Right renal cortex interstitium (tissue), 3 donors: ENCODE measurements at regions not wholly inside any gene's neighbourhood (a gene's known extent, or its start where the extent isn't known, plus 50 kb on each side); places are given as distances from the start of the nearest gene placed in this dataset.
"Not testable (repeated sequence)": the region's sequence is repeated elsewhere in the genome, so short reads cannot be mapped to it uniquely, and the experiment has no call there.

ENCODE experiments used
- DNase-seq, 3 donors: peaks; one replicate each; pipeline ENCODE4 v3.0.0-alpha.2; 2013; ENCODE audit warnings: low read depth in 3 of 3, low spot score in 2 of 3

- DNase-seq = not testable (repeated sequence)
Measured at GRCh38 chr22:49698616-49699015, 129.1 kb downstream of the BRD1 start.

GRCh38 chr22:49697047-49697446, 130.6 kb downstream of the BRD1 start:
- no peak for DNase-seq

- no peak for DNase-seq
Measured at GRCh38 chr22:49694462-49695260, 133.0 kb downstream of the BRD1 start.

GRCh38 chr22:49693848-49694247, 133.8 kb downstream of the BRD1 start:
- DNase-seq = no peak

GRCh38 chr22:49693416-49693815, 134.3 kb downstream of the BRD1 start:
- no peak for DNase-seq

- DNase-seq = no peak
Measured at GRCh38 chr22:49692499-49693225, 135.0 kb downstream of the BRD1 start.

GRCh38 chr22:49691256-49691655, 136.4 kb downstream of the BRD1 start:
- DNase-seq = no peak

GRCh38 chr22:49690454-49690853, 137.2 kb downstream of the BRD1 start:
- no peak for DNase-seq

GRCh38 chr22:49689858-49690257, 137.8 kb downstream of the BRD1 start:
- no peak for DNase-seq

GRCh38 chr22:49689255-49689770, 138.4 kb downstream of the BRD1 start:
- no peak for DNase-seq

- no peak for DNase-seq
Measured at GRCh38 chr22:49688516-49689254, 139.0 kb downstream of the BRD1 start.

GRCh38 chr22:49687786-49688515, 139.7 kb downstream of the BRD1 start:
- no peak for DNase-seq

GRCh38 chr22:49687333-49687732, 140.3 kb downstream of the BRD1 start:
- DNase-seq = no peak

GRCh38 chr22:49686495-49687219, 141.0 kb downstream of the BRD1 start:
- DNase-seq = no peak

GRCh38 chr22:49685686-49686085, 142.0 kb downstream of the BRD1 start:
- no peak for DNase-seq

- no peak for DNase-seq
Measured at GRCh38 chr22:49685116-49685515, 142.6 kb downstream of the BRD1 start.

- no peak for DNase-seq
Measured at GRCh38 chr22:49683032-49683431, 144.6 kb downstream of the BRD1 start.

- not testable (repeated sequence) for DNase-seq
Measured at GRCh38 chr22:49680819-49681218, 146.9 kb downstream of the BRD1 start.

GRCh38 chr22:49678842-49679170, 148.9 kb downstream of the BRD1 start:
- no peak for DNase-seq
